ENCODE measurements at regions not wholly inside any gene's neighbourhood (a gene's known extent, or its start where the extent isn't known, plus 50 kb on each side); places are given as distances from the start of the nearest gene placed in this dataset.

DNA sequence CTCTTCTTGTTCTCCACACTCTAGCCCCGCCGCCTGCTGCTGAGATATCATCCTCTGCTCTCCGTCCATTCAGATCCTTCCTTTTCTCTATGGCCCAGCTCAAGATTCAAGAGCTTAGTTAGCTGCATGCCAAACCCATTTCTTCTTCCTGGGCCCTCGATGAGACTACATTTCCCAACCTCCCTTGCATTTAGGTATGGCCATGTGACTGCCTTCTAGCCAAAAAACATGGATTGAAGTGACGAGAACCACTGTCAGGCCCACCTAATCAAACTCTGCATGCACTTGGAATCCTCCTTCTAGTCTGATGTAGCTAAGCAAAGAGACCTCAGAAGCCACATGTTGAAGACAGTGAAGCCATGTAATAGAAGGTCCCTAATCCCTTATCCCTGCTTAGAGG is 308.2 kb downstream of the VPS13C start:
- TF ChIP-seq, protein P1, sequence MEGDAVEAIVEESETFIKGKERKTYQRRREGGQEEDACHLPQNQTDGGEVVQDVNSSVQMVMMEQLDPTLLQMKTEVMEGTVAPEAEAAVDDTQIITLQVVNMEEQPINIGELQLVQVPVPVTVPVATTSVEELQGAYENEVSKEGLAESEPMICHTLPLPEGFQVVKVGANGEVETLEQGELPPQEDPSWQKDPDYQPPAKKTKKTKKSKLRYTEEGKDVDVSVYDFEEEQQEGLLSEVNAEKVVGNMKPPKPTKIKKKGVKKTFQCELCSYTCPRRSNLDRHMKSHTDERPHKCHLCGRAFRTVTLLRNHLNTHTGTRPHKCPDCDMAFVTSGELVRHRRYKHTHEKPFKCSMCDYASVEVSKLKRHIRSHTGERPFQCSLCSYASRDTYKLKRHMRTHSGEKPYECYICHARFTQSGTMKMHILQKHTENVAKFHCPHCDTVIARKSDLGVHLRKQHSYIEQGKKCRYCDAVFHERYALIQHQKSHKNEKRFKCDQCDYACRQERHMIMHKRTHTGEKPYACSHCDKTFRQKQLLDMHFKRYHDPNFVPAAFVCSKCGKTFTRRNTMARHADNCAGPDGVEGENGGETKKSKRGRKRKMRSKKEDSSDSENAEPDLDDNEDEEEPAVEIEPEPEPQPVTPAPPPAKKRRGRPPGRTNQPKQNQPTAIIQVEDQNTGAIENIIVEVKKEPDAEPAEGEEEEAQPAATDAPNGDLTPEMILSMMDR (IDR thresholded peaks at IDR 0.05), result no peak
- TF ChIP-seq POLR2A (IDR thresholded peaks at IDR 0.05), result no peak

Measured in body of pancreas (tissue), 4 donors.